ENCODE measurements at regions not wholly inside any gene's neighbourhood (a gene's known extent, or its start where the extent isn't known, plus 50 kb on each side); places are given as distances from the start of the nearest gene placed in this dataset.

DNA sequence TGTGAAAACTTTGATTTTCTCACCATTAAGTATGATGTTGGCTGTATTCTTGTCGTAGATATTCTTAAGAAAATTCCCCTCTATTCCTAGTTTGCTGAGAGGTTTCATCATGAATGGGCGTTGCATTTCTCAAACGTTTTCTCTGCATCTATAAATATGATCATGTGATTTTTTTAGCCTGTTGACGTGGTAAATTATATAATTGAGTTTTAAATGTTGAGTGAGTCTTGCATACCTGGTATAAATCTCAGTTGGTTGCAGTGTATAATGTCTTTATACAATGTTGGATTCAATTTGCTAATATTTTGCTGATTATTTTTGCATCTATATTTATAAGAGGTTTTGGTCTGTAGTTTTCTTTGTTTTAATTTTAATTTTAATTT is 405.9 kb upstream of the MIS18BP1 start:
- TF ChIP-seq POLR2A (IDR thresholded peaks at IDR 0.05), result no peak
- TF ChIP-seq, protein P1, sequence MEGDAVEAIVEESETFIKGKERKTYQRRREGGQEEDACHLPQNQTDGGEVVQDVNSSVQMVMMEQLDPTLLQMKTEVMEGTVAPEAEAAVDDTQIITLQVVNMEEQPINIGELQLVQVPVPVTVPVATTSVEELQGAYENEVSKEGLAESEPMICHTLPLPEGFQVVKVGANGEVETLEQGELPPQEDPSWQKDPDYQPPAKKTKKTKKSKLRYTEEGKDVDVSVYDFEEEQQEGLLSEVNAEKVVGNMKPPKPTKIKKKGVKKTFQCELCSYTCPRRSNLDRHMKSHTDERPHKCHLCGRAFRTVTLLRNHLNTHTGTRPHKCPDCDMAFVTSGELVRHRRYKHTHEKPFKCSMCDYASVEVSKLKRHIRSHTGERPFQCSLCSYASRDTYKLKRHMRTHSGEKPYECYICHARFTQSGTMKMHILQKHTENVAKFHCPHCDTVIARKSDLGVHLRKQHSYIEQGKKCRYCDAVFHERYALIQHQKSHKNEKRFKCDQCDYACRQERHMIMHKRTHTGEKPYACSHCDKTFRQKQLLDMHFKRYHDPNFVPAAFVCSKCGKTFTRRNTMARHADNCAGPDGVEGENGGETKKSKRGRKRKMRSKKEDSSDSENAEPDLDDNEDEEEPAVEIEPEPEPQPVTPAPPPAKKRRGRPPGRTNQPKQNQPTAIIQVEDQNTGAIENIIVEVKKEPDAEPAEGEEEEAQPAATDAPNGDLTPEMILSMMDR (IDR thresholded peaks at IDR 0.05), result no peak
